ENCODE measurements at regions not wholly inside any gene's neighbourhood (a gene's known extent, or its start where the extent isn't known, plus 50 kb on each side); places are given as distances from the start of the nearest gene placed in this dataset.
"Not testable (repeated sequence)": the region's sequence is repeated elsewhere in the genome, so short reads cannot be mapped to it uniquely, and the experiment has no call there.

DNA sequence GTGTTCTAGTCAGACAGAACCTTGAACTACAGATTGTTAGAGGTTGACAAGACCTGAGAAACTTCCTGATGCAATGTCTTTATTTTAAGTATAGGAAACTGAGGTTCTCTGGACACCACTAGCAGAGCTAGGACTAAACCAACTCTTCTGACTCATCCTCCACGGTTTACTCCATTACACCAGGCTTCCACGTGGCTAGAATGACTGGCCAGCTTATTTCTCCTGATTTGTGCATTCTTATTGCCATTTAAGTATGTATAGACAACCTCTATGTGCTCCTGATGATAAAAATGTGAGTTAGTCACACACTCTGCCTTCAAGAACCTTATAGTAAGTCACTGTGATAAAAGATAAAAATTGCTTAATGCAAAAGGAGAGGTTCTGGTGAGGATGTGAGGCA, 182.7 kb downstream of the MEX3B start:
- no peak for DNase-seq

DNA sequence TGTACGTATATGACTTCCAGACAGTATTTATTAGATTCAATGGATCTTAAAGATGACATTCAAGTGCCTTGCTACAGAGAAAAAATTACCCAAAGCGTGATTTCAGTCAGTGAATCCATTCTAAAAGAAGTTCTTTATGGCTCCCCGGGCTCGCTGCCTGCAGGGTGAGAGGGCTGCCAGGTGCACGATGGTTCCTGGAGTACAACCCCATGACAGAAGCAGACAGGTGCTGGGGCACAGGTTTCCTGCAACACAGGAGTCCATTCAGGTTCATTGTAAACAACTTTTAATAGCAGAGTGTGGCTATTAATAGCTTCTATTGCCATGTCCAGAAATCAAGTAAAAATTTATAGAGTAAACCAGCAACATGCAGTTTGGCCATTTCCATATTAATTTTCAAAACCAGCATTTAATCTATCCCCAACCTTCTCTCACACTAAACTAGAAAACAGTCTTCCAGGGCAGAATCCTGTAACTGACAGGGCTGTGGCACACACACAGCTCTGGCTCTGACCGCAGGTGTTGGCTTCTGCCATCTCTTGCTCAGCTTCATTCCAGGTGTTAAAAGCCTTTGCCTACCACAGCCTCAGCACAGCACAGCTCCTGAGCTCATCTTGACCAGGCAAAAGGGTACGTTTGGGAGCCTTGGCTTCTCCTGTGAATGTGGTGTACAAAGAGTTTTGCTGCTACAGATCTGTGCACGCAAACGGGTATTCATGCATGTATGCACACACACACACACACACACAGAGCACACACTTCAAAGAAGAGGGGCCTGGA, 185.9 kb downstream of the MEX3B start:
- DNase-seq, result no peak

DNA sequence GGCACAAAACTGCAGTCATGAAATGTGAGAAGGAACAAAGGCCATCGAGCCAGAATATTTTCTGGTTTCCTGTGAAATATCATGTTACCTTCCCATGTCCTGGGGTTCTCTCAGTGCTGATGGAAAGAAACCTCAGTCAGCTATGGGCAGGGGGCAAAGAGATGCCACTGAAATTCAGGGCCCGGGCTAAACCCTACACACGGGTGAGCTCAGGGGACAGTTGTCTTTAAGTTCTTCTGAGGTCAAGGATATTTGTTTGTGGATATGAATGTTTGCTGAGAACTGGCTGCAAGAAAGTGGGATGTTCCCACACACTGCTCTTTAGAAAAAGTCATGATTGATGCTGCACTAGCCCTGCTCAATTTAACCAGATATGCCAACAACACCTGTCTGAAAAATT, 187.2 kb downstream of the MEX3B start:
- no peak for DNase-seq

DNA sequence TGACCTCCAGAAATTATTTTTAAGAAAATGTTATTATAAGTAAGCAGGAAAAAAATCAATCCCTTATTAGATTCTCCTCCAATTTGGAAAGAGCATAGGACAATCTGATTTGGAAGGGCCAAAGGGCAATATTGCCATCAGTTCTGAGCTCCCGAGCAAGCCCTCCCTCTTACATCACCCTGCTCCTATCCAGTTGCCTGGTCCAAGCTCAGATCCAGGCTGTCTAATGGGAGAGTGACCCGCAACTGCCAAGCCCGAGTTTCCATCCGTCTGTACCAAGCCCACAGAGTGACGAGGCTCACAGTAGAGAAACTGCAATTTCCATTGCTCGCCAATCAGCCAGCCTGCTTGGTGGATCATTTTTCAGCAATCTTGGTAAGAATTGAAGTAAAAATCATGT, 187.7 kb downstream of the MEX3B start:
- DNase-seq, result no peak

DNA sequence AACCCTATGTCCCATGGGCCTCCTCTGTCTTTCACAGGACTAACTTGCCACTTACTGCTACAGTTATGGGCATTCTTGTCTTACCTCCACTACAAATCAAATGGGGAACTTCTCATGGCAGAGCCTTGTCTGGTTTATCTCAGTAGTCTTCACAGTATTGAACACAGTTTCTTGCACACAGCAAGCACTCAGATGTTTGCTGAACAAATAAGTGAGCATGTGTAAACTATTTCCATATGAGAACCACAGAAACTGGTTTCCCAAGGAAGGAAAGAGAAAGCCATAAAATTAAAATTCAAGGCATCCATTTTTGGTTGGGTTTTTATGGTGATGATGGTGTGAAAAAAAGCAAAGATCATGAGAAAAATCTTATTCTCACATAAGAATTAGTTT, 189.2 kb downstream of the MEX3B start:
- DNase-seq, result no peak

DNA sequence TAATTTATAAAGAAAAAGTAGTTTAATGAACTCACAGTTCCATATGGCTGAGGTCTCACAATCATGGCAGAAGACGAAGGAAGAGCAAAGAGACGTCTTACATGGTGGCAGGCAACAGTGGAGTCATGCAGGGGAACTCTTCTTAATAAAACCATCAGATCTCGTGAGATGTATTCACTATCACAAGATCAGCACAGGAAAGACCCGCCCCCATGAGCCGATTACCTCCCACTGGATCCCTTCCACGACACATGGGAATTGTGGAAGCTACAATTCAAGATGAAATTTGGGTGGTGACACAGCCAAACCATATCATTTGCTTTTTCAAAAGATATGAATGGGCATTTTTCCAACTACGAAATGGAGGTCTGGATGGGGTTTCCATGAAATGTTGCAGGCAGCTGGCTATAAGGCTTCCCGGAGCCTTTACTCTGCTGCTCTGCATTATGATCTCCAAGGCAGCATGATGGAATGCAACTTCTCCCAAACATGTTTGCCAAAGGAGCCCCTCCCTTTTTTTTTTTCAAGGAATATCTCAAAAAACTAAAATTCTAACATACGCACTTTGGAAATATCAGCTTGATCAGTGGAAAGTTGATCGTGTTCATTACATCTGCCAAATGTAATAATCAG, 189.7 kb downstream of the MEX3B start:
- DNase-seq, result no peak

DNA sequence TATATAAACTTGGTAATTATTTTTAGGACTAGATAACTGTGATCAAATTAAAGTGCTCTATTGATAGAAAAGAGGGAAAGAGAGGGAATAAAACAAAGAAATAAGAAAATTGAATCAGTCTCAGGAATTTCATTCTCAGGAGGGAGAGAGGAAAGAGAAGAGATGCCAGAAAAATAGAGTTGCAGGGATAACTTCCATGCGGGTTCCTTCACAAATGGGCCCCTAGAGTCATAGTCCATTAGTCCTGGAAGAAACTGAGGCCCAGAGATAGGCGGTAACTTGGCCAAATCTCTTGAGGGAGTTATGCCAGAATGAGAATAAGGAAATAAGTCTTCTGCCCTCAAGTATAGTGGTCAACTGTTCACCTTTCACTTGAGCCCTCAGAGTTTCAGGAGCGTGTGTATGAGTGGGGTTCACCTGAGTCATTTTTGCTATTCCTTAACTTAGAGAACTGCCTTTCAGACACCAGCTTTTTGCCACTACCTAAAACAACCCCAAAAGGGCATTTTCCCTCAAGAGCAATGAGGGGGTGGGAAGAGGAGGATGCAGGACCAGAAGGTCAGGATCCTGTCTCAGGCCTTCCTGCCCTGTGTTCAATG, 192.6 kb downstream of the MEX3B start:
- no peak for DNase-seq

DNA sequence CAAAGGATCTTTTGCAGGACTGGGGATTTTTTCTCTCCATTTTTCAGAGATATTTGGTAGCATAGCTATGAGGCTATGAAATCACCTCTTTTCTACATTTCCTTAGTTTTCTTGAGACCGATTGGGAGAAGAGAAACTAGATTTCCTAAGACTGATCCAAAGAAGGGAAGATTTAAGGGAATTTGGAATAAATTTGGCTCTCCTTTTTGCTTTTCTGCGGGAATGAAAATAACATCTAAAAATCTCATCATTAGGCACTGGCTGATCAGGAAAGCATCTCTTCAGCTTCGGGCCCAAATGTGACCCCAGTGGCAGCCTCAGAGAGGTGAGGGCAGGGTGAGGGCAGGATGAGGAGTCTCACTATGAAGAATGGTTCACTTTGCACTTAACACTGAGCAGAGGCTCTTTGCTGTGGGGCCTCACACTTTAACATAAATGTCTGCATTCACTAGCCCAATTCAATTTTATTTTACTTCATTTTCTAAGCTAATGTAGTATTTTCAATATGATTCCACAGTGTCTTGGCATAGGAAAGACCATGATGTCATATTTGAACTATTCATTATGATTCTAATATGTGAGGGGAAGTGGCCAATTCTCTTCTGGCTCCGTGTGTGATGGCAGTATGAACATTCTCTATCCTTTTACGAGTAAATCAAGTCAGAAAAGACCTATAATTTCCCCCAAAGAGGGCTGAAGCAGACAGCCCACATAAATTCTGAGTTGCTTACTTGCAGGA, 193.2 kb downstream of the MEX3B start:
- no peak for DNase-seq

DNA sequence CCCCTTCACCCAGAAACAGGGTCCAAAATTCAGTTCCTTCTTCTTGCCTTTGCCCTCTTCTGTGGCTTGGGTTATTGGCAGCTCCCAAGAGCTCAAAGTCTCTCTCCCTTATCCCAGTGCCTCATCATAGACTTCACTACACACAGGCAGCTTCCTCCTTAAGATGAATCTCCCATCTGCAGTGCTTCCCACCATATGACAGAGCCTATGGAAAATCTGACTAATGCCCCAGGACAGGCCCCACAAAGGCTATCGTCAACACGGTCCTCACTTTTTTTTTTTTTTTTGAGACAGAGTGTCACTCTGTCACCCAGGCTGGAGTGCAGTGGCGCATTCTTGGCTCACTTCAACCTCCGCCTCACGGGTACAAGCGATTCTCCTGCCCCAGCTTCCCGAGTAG, 194.1 kb downstream of the MEX3B start:
- no peak for DNase-seq

DNA sequence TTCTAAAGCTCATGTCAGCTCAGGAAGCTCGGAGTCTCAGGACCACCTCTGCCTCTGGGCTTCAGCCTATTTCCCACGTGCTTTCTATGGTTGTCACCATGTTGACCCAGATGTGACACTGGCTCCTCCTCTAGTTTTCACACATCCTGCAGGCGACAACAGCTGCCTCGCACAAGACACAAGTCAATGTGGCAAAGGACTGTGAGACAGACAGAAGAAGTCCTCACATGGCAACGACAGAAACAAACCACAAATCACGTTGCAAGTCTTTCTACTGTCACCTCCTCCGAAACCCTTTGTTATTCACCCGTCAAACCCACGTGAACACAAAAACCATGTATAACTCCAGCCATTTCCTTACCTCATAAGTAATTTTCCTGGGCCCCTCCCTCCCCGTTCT, 194.5 kb downstream of the MEX3B start:
- DNase-seq, result no peak

DNA sequence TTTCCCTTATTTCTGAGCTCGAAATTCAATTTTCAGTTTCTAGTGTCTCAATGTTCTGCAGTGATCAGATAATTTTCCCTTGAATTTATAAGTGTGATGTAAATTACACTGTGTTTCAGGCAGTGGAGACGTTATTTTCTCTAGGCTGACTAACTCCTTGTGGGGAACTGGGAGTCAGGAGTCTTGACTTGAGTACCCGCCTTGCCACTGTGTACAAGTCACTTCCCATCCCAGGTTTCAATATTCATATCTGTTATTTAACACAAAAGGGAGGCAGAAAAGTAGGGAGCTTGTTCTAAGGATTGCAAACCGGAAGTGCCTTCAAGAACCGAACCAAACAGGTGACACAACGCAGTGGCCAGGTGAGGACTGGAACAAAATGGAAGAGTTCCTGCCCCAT, 196.5 kb downstream of the MEX3B start:
- DNase-seq, result no peak

DNA sequence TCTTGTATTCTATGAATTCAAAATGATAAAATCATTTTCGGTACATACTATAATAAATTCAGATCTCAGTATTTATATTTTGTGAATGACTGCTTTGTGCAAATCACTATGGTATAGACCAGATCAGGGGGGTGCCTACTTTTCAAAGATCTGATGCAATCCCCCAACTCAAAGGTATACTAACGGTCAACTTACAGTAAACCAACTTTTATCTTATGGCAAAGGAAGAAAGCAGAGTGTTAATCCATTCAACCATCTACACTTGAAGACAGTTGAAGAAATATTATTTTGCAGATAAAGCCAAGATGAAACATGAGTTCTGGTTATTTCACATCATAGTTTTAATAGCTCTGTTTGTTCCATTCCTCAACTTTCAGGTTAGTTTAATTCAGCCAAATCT, 197.1 kb downstream of the MEX3B start:
- DNase-seq, result no peak

DNA sequence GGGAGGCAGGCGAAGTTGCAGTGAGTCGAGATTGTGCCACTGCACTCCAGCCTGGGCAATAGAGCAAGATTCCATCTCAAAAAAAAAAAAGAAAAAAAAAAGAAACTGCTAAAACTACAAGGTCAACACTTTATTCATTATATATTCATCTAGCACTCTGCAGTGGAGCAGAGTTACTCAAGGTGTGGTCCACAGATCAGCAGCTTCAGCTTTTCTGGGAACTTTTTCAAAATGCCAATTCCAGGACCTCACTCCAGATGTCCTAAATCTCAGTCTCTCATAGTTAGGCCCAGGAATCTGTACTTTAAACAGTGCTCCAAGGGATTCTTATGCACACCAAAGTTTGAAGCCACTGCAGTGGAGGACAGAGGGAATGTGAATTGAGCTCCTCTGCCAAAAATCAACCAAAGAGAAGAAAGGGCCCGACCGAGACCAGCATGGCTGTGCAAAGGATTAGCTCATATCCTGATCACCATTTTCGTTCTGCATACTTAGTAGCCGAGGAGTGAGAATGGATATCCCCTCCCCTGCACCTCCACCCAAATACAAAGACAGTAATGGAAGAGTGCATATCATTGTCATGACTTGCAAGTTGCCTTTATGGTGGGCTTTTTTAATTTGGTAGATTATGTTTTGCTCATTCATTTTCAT, 201.9 kb downstream of the MEX3B start:
- DNase-seq, result no peak

DNA sequence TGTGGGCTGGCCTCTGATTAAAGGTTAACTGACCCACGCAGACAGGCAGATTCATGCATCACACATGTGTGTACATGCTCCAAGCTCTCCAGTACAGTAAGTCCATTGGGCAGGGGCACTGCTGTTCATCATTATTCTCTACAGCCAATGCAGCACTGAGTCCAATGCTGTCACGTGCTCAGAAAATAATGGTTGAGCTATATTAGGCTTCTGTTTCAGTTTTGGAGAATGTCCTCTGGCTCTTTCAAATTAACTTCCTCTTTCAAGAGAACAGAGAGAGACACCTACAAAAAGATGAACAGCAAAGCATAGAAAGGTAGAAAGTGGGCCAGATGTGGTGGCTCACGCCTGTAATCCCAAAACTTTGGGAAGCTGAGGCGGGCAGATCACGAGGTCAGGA, 202.6 kb downstream of the MEX3B start:
- DNase-seq, result no peak

DNA sequence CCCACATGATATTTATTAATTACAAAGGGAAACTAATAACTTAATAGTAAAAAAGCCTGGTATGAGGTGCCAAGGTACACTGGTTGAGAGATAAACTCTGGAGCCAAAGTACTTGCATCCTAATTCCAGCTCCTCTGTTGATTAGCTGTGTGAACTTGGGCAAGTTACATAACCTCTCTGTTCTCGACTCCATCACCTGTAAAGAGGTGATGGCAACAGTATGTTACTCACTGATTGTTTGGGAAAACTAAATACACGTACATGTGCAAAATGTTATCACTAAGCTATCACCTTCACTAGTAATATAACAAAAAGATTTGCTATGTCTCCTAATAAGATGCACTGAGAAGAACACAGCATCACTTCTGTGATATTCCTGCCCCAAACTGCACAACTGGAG, 206.4 kb downstream of the MEX3B start:
- no peak for DNase-seq

DNA sequence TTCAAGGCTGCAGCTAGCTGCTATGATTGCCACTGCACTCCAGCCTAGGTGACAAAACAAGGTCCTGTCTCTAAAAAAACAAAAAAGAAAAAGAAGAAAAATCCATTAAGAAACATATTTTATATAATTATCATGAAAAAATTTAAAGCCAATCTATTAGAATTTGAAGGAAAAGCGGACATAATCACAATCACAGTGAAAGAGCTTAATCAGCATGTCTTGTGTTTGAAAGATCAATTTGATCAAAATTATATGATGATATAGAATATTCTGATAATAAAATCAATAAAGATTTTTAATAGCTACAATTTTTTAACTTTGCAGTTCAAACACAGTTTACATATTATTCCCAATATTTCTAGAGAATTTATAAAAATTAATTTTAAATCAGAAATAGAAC, 210.1 kb downstream of the MEX3B start:
- DNase-seq, result no peak

DNA sequence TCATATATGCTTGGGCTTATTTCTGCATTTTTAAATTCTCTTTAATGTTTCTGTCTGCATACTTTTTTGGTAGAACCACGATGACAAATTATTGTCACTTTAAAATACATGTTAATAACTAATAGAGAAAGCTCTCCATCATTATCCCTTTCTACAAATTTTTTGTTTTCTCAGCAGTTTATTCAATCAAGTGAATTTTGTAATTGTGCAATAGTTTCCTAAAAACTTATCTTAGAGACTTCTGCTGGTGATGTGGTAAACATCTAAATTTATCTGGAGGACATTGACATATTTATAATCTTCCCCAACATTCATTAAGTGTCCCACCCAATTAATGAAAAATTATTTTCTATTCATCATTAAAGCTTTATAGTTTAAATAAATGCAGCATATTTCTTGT, 215.3 kb downstream of the MEX3B start:
- DNase-seq, result no peak

DNA sequence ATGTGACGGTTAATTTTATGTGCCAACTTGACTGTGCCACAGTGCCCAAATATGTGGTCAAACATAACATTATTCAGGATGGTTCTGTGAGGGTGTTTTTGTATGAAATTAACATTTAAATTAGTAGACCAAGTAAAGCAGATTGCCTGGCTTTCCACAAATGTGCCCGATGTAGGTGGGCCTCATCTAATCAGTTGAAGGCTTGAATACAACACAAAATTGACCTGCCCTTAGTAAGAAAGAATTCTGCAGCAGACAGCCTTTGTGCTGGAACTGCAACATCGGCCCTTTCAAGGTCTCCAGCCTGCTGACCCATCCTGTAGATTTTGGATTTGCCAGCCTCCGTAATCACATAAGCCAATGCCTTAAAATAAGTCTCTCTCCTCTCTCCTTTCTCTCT, 215.9 kb downstream of the MEX3B start:
- no peak for DNase-seq

DNA sequence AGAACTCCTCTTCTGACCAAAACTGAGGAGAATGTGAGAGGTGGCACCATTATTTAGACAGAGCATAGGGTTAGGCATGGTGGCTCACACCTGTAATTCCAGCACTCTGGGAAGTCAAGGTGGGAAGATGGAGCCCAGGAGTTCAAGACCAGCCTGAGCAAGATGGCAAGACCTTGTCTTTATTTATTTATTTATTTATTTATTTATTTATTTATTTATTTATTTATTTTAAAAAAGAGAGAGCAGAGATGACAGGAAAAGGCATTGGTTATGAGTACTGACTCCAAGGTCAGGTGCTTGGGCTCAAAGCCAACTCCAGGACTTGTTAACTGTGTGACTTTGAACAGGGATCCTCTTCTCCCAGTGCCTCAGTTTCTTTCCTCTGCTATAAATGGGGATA, 217.7 kb downstream of the MEX3B start:
- no peak for DNase-seq

DNA sequence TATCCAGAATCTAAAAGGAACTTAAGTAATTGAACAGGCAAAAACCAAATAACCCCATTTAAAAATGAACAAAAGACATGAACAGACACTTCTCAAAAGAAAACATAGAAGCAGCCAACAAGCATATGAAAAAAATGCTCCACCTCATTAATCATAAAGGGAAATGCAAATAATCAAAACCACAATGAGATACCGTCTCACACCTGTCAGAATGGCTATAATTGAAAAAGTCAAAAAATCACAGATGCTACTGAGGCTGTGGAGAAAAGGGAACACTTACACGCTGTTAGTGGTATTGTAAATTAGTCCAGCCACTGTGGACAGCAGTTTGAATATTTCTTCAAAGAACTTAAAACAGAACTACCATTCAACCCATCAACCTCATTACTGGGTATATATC, 220.7 kb downstream of the MEX3B start:
- DNase-seq, result no peak

DNA sequence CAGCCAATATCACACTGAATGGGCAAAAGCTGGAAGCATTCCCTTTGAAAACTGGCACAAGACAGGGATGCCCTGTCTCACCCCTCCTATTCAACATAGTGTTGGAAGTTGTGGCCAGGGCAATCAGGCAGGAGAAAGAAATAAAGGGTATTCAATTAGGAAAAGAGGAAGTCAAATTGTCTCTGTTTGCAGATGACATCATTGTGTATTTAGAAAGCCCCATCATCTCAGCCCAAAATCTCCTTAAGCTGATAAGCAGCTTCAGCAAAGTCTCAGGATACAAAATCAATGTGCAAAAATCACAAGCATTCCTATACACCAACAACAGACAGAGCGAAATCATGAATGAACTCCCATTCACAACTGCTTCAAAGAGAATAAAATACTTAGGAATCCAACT, 223.2 kb downstream of the MEX3B start:
- DNase-seq, result not testable (repeated sequence)

DNA sequence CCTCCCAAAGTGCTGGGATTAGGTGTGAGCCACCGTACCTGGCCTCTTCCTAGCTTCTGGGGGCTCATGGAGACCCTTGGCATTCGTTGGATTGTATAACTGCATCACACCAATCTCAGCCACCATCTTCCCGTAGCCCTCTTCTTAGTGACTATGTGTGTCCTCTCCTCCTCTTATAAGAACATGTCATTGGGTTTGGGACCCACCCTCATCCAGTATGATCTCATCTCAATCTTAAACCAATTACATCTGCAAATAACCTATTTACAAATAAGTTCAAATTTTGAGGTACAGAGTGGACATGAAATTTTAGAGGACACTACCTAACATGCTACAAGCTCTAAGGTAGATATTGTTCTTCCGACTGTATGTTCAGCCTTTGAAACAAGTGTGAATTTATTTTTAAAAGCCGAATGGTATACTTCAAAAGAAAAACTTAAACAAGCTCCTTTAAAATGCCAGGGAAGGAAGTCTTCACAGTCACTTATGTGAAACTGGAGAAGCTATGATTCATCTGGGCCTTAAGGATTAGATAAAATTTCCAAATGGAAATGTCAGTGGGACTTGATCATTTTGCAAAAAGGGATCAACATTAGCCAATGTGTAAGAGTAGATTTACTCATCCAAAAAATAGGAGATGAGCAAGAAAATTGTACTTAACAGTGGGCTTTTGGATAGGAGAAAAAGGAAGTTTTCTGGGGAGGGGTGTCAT, 225.7 kb downstream of the MEX3B start:
- no peak for DNase-seq
